ENCODE measurements at regions not wholly inside any gene's neighbourhood (a gene's known extent, or its start where the extent isn't known, plus 50 kb on each side); places are given as distances from the start of the nearest gene placed in this dataset.
"Not testable (repeated sequence)": the region's sequence is repeated elsewhere in the genome, so short reads cannot be mapped to it uniquely, and the experiment has no call there.

- not testable (repeated sequence) for DNase-seq
These were observed 264.0 kb downstream of the SMARCA2 start for GRCh38 chr9:2279138-2279537.

GRCh38 chr9:2281031-2281802 is 266.1 kb downstream of the SMARCA2 start:
- DNase-seq, result no peak

- no peak for DNase-seq
These were observed 266.6 kb downstream of the SMARCA2 start for GRCh38 chr9:2281803-2282185.

- no peak for DNase-seq
These were observed 269.6 kb downstream of the SMARCA2 start for GRCh38 chr9:2284770-2285169.

- no peak for DNase-seq
These were observed 270.5 kb downstream of the SMARCA2 start for GRCh38 chr9:2285416-2286332.

GRCh38 chr9:2286333-2286705 is 271.2 kb downstream of the SMARCA2 start:
- no peak for DNase-seq

GRCh38 chr9:2286825-2287455 is 271.8 kb downstream of the SMARCA2 start:
- DNase-seq, result no peak

GRCh38 chr9:2288309-2288708 is 273.2 kb downstream of the SMARCA2 start:
- no peak for DNase-seq

- no peak for DNase-seq
These were observed 274.1 kb downstream of the SMARCA2 start for GRCh38 chr9:2289263-2289662.

- no peak for DNase-seq
These were observed 275.2 kb downstream of the SMARCA2 start for GRCh38 chr9:2290382-2290781.

- DNase-seq, result no peak
These were observed 277.0 kb downstream of the SMARCA2 start for GRCh38 chr9:2291980-2292704.

GRCh38 chr9:2292733-2293132 is 277.6 kb downstream of the SMARCA2 start:
- DNase-seq, result no peak

GRCh38 chr9:2297771-2298170 is 282.6 kb downstream of the SMARCA2 start:
- no peak for DNase-seq

- DNase-seq, result no peak
These were observed 283.1 kb downstream of the SMARCA2 start for GRCh38 chr9:2298217-2298616.

GRCh38 chr9:2299156-2299842 is 284.2 kb downstream of the SMARCA2 start:
- DNase-seq, result no peak

GRCh38 chr9:2299843-2300205 is 284.7 kb downstream of the SMARCA2 start:
- DNase-seq, result no peak

GRCh38 chr9:2300325-2300724 is 285.2 kb downstream of the SMARCA2 start:
- DNase-seq, result no peak

GRCh38 chr9:2302606-2303005 is 287.5 kb downstream of the SMARCA2 start:
- DNase-seq, result no peak

GRCh38 chr9:2303056-2303455 is 287.9 kb downstream of the SMARCA2 start:
- no peak for DNase-seq

- no peak for DNase-seq
These were observed 292.3 kb downstream of the SMARCA2 start for GRCh38 chr9:2307480-2307879.

GRCh38 chr9:2311920-2312319 is 296.8 kb downstream of the SMARCA2 start:
- no peak for DNase-seq

- DNase-seq, result no peak
These were observed 298.4 kb downstream of the SMARCA2 start for GRCh38 chr9:2313512-2313911.
